ENCODE measurements at regions not wholly inside any gene's neighbourhood (a gene's known extent, or its start where the extent isn't known, plus 50 kb on each side); places are given as distances from the start of the nearest gene placed in this dataset.

GRCh38 chr6:139698526-139699176 lies 324.2 kb upstream of the CITED2 start:
- no peak for TF ChIP-seq CTCF (IDR thresholded peaks at IDR 0.05; ENCODE audit: low read length)
- no peak for TF ChIP-seq EZH2 (IDR thresholded peaks at IDR 0.05; ENCODE audit: borderline replicate concordance, low read length)
